Fibroblast of skin of right quadriceps (primary cell): ENCODE measurements at regions not wholly inside any gene's neighbourhood (a gene's known extent, or its start where the extent isn't known, plus 50 kb on each side); places are given as distances from the start of the nearest gene placed in this dataset.
A peak's percentile ranks its signal among the peaks of the same experiment; 100 is the strongest.
"Not testable (repeated sequence)": the region's sequence is repeated elsewhere in the genome, so short reads cannot be mapped to it uniquely, and the experiment has no call there.

ENCODE experiments used
- DNase-seq: peaks from one replicate; pipeline ENCODE4 v3.0.0-alpha.2; 2013

- DNase-seq, result peak; percentile 44
Measured at GRCh38 chr4:26181616-26182015, 139.2 kb upstream of the RBPJ start.

GRCh38 chr4:26183017-26183416, 137.8 kb upstream of the RBPJ start:
- DNase-seq, result peak; percentile 41

GRCh38 chr4:26185436-26185835, 135.4 kb upstream of the RBPJ start:
- DNase-seq, result no peak

GRCh38 chr4:26191353-26191752, 129.5 kb upstream of the RBPJ start:
- no peak for DNase-seq

GRCh38 chr4:26192899-26193869, 127.6 kb upstream of the RBPJ start:
- DNase-seq, result no peak

GRCh38 chr4:26194764-26195163, 126.0 kb upstream of the RBPJ start:
- no peak for DNase-seq

GRCh38 chr4:26196567-26196966, 124.2 kb upstream of the RBPJ start:
- DNase-seq, result no peak

- peak; percentile 91 for DNase-seq
Measured at GRCh38 chr4:26197018-26197779, 123.6 kb upstream of the RBPJ start.

GRCh38 chr4:26198931-26199330, 121.9 kb upstream of the RBPJ start:
- DNase-seq, result not testable (repeated sequence)

- DNase-seq, result no peak
Measured at GRCh38 chr4:26199596-26199995, 121.2 kb upstream of the RBPJ start.

- peak; percentile 80 for DNase-seq
Measured at GRCh38 chr4:26201120-26201519, 119.7 kb upstream of the RBPJ start.

- no peak for DNase-seq
Measured at GRCh38 chr4:26204249-26204825, 116.5 kb upstream of the RBPJ start.

- no peak for DNase-seq
Measured at GRCh38 chr4:26204911-26205370, 115.9 kb upstream of the RBPJ start.

- DNase-seq, result peak; percentile 75
Measured at GRCh38 chr4:26206339-26206738, 114.5 kb upstream of the RBPJ start.

- DNase-seq, result no peak
Measured at GRCh38 chr4:26206999-26207398, 113.8 kb upstream of the RBPJ start.

GRCh38 chr4:26207631-26208030, 113.2 kb upstream of the RBPJ start:
- no peak for DNase-seq

GRCh38 chr4:26208237-26208994, 112.4 kb upstream of the RBPJ start:
- DNase-seq, result no peak

- DNase-seq, result not testable (repeated sequence)
Measured at GRCh38 chr4:26209378-26209777, 111.4 kb upstream of the RBPJ start.

- no peak for DNase-seq
Measured at GRCh38 chr4:26212528-26212927, 108.3 kb upstream of the RBPJ start.

GRCh38 chr4:26213317-26213716, 107.5 kb upstream of the RBPJ start:
- no peak for DNase-seq

GRCh38 chr4:26214994-26215393, 105.8 kb upstream of the RBPJ start:
- no peak for DNase-seq

- DNase-seq, result no peak
Measured at GRCh38 chr4:26215725-26216124, 105.1 kb upstream of the RBPJ start.

- no peak for DNase-seq
Measured at GRCh38 chr4:26217481-26217880, 103.3 kb upstream of the RBPJ start.
